ENCODE measurements at regions not wholly inside any gene's neighbourhood (a gene's known extent, or its start where the extent isn't known, plus 50 kb on each side); places are given as distances from the start of the nearest gene placed in this dataset.
A peak's percentile ranks its signal among the peaks of the same experiment; 100 is the strongest.
"Not testable (repeated sequence)": the region's sequence is repeated elsewhere in the genome, so short reads cannot be mapped to it uniquely, and the experiment has no call there.

DNA sequence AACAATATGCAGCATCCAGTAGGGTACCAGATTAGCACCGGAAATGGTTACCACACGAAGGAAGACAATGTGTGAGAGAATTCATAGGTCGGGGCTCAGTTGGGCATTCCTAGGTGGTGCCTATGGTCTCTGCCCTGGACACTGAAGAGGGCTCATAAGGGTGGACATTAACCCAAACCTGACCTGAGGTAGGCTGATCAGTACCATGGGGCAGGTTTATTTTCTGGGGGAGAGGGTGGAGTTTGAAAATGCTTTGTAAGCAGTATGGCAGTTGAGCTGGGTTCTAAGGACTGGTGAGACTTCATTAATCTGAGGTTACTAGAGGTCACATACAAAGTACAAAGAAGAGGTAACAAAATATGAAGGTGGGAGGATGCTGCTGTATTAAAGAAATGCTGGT lies 68.4 kb downstream of the RPL22L1 start:
- TF ChIP-seq CTCF (conservative IDR thresholded peaks at IDR 0.05; ENCODE audit: control insufficient read depth, insufficient read depth, low read depth, low read length), result no peak
- no peak overlapping the region for H3K4me3 ChIP-seq (ENCODE audit: control insufficient read depth, low read depth, low read length)
- DNase-seq (ENCODE audit: low read depth), result no peak

- not testable (repeated sequence) for H3K4me3 ChIP-seq (ENCODE audit: control insufficient read depth, low read depth, low read length); DNase-seq (ENCODE audit: low read depth)
Measured at GRCh38 chr3:170800275-170800674, 69.7 kb downstream of the RPL22L1 start.

DNA sequence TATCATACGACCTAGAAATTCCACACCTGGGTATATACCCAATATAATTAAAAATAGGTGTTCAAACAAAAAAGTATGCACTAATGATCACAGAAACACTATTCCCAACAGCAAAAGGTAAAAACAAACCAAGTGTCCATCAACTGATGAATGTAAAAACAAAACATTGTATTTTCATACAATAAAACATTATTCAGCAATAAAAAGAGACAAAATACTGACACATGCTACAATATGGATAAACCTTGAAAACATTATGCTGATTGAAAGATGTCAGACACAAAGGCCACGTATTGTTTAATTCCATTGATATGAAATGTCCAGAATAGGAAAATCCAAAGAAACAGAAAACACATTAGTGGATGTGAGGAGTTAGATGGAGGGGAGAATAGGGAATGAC lies 71.0 kb downstream of the RPL22L1 start:
- TF ChIP-seq CTCF (conservative IDR thresholded peaks at IDR 0.05; ENCODE audit: control insufficient read depth, insufficient read depth, low read depth, low read length), result no peak
- H3K4me3 ChIP-seq (ENCODE audit: control insufficient read depth, low read depth, low read length), result no peak overlapping the region
- DNase-seq (ENCODE audit: low read depth), result no peak

- TF ChIP-seq CTCF (conservative IDR thresholded peaks at IDR 0.05; ENCODE audit: control insufficient read depth, insufficient read depth, low read depth, low read length), result no peak
- no peak for DNase-seq (ENCODE audit: low read depth)
- no peak overlapping the region for H3K4me3 ChIP-seq (ENCODE audit: control insufficient read depth, low read depth, low read length)
Measured at GRCh38 chr3:170797685-170798084, 72.3 kb downstream of the RPL22L1 start.

GRCh38 chr3:170792471-170792870 lies 77.5 kb downstream of the RPL22L1 start:
- no peak for TF ChIP-seq CTCF (conservative IDR thresholded peaks at IDR 0.05; ENCODE audit: control insufficient read depth, insufficient read depth, low read depth, low read length)
- DNase-seq (ENCODE audit: low read depth), result peak; percentile 19
- no peak overlapping the region for H3K4me3 ChIP-seq (ENCODE audit: control insufficient read depth, low read depth, low read length)

DNA sequence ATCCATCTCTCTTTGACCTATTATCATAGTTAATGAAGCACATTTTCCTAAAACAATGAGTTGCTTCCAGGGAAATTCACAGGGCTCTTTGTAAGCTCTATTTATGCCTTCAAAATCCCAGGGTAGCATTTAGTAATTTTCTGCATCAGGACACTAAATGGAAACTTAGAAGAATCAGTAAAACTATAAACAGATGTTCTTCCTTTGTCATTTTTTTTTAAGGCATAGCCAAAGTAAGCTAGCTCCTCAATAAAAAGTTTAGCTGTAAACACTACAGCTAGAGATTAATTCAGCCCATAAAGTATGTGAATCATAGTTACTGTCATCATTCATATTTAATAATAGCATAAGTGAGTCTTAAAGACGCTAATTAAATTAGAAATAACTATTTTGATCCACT lies 79.3 kb downstream of the RPL22L1 start:
- no peak for DNase-seq (ENCODE audit: low read depth)
- TF ChIP-seq CTCF (conservative IDR thresholded peaks at IDR 0.05; ENCODE audit: control insufficient read depth, insufficient read depth, low read depth, low read length), result no peak
- no peak overlapping the region for H3K4me3 ChIP-seq (ENCODE audit: control insufficient read depth, low read depth, low read length)

- no peak for TF ChIP-seq CTCF (conservative IDR thresholded peaks at IDR 0.05; ENCODE audit: control insufficient read depth, insufficient read depth, low read depth, low read length)
- no peak overlapping the region for H3K4me3 ChIP-seq (ENCODE audit: control insufficient read depth, low read depth, low read length)
- no peak for DNase-seq (ENCODE audit: low read depth)
Measured at GRCh38 chr3:170787464-170787863, 82.5 kb downstream of the RPL22L1 start.
